ENCODE measurements at regions not wholly inside any gene's neighbourhood (a gene's known extent, or its start where the extent isn't known, plus 50 kb on each side); places are given as distances from the start of the nearest gene placed in this dataset.

- TF ChIP-seq CTCF (IDR thresholded peaks at IDR 0.05; ENCODE audit: low read length) (no peak), EZH2phosphoT487 (IDR thresholded peaks at IDR 0.05; ENCODE audit: low read length) (no peak), EZH2 (optimal IDR thresholded peaks at IDR 0.05; ENCODE audit: low read depth, low read length) (no peak)
These were observed 318.2 kb upstream of the SEMA6D start for GRCh38 chr15:47399100-47399499.

Measured in MM.1S (cell line).